HG02571 (cell line): ENCODE measurements at regions not wholly inside any gene's neighbourhood (a gene's known extent, or its start where the extent isn't known, plus 50 kb on each side); places are given as distances from the start of the nearest gene placed in this dataset.
"Not testable (repeated sequence)": the region's sequence is repeated elsewhere in the genome, so short reads cannot be mapped to it uniquely, and the experiment has no call there.

ENCODE experiments used
- ATAC-seq: cut with Tn5 transposase; IDR thresholded peaks from one replicate; pipeline ENCODE4 v1.9.1; 2021; ENCODE audit warnings: mild to moderate bottlenecking, moderate library complexity; ENCODE audit not compliant: unreplicated experiment

DNA sequence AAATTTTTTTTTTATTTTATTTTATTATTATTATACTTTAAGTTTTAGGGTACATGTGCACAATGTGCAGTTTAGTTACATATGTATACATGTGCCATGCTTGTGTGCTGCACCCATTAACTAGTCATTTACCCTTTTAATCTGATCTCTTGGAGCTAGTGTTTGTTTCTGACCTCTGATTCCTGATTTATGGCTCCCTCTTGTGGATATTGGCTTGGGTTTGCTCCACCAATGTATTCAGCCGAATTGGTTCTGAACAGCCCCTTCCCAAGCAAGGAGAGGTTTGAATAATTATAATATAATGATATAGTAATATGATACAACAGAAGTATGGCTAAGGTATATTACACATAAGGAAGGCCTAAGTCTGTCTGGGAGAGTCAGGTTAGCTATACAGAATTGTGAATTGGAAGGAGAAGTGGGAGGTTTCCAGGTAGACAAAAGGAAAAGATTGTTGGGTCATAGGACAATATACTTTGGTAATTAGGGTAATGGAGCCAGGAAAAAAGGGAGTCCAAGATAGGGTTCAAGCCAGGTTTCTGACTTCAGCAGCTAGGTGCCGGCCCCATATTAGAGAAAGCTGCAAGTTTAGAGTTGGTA is 53.1 kb upstream of the HMCN1 start:
- no peak for ATAC-seq

- no peak for ATAC-seq
Observed at GRCh38 chr1:185680453-185680852, 53.7 kb upstream of the HMCN1 start.

GRCh38 chr1:185679220-185679619 is 55.0 kb upstream of the HMCN1 start:
- ATAC-seq = no peak

GRCh38 chr1:185676969-185677368 is 57.2 kb upstream of the HMCN1 start:
- no peak for ATAC-seq

DNA sequence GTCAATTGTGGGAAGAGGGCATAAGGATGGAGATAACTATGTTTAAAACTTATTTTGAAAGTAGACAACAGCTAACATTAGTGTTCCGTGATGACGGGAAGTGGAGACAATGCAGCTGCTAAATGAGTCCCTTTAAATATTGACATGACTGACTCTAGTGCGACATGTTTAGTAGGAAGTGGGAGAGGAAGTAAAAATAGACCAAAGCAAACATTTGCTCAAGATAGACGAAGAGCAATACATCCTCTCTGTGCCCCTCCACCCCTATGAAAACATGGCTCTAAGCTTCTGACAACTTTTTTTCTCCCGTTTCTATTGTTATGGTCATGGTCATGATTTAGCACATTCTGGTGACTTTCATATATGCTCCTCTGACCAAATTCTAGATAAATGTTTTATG is 60.0 kb upstream of the HMCN1 start:
- peak; percentile 48 for ATAC-seq

DNA sequence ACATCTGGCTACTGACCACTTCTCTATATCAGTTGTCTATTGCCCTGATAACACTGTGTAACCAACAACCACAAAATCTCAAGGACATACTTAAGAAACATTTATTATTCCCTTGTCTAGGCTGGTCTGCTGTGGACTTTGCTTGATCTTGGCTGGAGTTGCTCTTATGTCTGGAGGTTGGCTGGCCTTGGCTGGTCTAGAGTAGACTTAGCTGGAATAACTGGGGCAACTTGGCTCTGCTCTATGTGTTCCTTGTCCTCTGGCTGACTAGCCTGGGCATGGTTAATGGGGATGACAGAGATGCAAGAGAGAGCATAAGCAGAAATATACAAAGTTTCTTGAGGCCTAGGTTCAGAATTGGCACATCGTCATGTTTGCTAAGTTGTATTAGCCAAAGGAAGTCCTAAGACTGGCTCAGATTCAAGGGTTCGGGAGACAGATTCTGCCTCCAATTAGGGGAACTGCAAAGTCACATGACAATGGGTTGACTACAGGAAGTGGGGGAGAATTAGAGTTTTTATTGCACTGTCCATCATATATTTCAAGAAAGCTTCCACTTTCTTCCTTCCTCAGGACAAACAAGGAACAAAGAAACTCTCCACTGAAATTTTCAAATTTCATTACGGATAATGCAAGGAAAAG is 61.4 kb upstream of the HMCN1 start:
- no peak for ATAC-seq

GRCh38 chr1:185670187-185670627 is 64.0 kb upstream of the HMCN1 start:
- no peak for ATAC-seq

- ATAC-seq = no peak
Observed at GRCh38 chr1:185668013-185668412, 66.2 kb upstream of the HMCN1 start.

- ATAC-seq = no peak
Observed at GRCh38 chr1:185666582-185666981, 67.6 kb upstream of the HMCN1 start.

DNA sequence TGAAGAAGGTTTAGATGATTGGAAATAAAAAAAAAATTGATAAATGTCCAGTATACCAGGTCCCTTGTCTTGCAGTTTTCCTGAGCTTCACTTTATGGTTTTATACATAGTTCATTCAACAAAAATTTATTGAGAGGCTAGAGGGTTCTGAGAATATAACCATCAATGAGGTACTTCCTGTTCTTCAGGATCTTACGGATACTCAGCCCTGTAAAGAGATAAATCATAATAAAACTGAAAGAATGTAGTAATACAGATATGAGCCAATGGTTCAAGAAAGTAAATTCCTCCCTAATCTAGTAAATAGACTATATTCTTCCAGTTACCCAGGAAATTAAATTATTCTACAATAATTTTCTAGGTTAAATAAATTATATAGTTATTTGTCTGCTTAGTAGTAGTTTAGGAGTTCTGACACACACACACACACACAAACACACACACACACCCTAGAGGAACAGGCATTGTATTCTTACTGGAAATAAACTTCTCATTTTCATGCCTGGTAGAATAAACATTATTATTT is 70.4 kb upstream of the HMCN1 start:
- no peak for ATAC-seq

DNA sequence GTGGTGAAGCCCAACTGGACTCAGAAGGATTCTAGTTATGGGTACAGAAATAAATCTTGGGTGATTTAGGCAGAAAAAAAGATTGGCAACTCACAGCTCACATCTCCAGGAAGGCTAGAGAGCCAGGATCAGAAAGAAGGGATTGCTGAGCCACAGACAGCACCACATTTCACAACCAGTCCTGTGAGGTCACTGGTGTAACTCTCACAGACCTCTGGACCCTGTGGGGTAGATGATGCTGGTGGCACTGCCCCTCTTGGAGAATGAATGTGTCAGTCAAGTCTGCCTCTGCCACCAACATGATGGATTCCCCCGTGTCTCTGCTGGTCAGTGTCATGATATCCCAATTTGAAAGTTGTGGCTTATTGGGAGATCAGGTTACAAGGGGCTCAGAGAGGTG is 70.9 kb upstream of the HMCN1 start:
- no peak for ATAC-seq

GRCh38 chr1:185661971-185662370 is 72.2 kb upstream of the HMCN1 start:
- ATAC-seq = no peak

DNA sequence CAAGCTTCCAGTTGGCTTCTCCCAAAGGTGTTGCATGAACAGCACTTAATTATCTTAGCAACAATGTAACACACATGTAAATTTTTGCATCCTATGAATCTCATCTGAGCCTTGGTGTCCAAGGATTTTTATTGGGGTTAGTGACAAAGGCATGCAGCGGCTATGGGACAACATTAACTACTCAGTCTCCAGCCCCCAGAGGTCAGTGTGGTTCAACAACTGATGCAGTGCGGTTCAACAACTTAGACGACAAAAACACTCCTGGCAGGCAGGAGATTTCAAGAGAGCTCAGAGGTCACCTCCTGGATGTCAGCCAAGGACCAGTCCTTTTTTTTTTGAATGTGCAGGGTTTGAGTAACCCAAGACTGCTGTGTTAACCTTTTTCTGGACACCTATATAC is 77.5 kb upstream of the HMCN1 start:
- ATAC-seq = no peak

- ATAC-seq = no peak
Observed at GRCh38 chr1:185654952-185655314, 79.3 kb upstream of the HMCN1 start.

- ATAC-seq = no peak
Observed at GRCh38 chr1:185654199-185654951, 79.8 kb upstream of the HMCN1 start.

DNA sequence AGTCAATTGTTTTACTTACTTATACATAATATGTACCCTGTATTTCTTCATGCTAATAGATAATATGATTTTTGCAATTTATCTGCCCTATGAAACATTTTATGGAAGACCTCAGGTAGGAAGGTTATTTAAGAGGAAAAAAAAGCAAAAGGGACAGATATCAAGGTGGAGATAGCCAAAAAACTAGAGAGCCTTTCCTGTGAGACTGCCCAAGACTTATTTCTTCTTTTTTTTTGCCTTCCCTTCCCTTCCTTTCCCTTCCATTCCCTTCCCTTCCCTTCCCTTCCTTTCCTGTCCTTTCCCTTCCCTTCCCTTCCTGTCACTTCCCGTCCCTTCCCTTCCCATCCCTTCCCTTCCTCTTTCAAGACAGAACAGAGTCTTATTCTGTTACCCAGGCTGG is 80.6 kb upstream of the HMCN1 start:
- ATAC-seq = no peak

DNA sequence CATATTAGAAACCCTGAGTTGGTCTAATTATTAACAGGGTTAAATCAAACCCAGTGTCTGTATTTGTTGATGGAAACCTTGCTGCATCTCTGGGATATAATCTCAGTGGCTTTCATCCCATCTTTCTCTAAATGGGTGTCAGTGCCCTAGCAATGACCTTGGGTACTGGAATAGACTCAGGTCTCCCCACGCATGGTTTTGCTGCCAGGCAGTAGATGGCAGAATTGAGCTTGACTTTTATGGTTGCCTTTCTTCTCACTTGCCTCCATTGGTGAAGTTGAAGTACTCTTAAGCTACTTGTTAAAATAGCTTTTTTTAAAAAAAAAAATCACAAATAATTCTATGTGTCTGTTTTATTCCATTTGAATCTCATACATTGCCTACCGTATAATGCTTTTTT is 81.8 kb upstream of the HMCN1 start:
- no peak for ATAC-seq

GRCh38 chr1:185650602-185651230 is 83.5 kb upstream of the HMCN1 start:
- ATAC-seq = no peak

- ATAC-seq = no peak
Observed at GRCh38 chr1:185648858-185649589, 85.2 kb upstream of the HMCN1 start.

GRCh38 chr1:185647597-185648267 is 86.5 kb upstream of the HMCN1 start:
- not testable (repeated sequence) for ATAC-seq
